ENCODE measurements at regions not wholly inside any gene's neighbourhood (a gene's known extent, or its start where the extent isn't known, plus 50 kb on each side); places are given as distances from the start of the nearest gene placed in this dataset.

DNA sequence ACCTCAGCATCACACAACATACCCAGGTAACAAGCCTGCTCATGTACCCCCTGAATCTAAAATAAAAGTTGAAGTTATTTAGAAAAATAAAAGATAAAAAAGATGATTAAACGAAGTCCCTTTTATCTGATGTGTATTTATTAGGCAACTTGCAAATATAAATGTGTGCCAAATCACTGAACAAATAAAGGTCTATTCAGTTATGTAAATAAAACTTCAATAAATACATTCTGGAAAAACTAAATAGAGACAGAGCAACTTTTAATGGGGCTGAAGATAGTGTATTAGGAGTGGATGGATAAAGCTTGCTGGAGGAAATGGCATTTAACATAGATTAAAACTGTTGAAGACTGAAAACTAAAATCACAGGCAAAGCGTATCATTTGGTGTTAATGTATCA lies 678.0 kb upstream of the GRM7 start:
- ATAC-seq (ENCODE audit: low FRiP score in 2 of 2), result no peak
- Histone ChIP-seq H3K27me3 (no peaks in the 10 kb centered on the region), H3K4me1 (no peaks in the 10 kb centered on the region), H3K36me3 (no peaks in the 10 kb centered on the region), H3K27ac (no peak overlapping the region), H3K9me3 (no peaks in the 10 kb centered on the region), H3K4me3 (no peak overlapping the region)
- no peak for DNase-seq
- TF ChIP-seq POLR2AphosphoS5 (IDR thresholded peaks at IDR 0.05) (no peak), EP300 (IDR thresholded peaks at IDR 0.05) (no peak), POLR2A (IDR thresholded peaks at IDR 0.05) (no peak)
- TF ChIP-seq, protein P1, sequence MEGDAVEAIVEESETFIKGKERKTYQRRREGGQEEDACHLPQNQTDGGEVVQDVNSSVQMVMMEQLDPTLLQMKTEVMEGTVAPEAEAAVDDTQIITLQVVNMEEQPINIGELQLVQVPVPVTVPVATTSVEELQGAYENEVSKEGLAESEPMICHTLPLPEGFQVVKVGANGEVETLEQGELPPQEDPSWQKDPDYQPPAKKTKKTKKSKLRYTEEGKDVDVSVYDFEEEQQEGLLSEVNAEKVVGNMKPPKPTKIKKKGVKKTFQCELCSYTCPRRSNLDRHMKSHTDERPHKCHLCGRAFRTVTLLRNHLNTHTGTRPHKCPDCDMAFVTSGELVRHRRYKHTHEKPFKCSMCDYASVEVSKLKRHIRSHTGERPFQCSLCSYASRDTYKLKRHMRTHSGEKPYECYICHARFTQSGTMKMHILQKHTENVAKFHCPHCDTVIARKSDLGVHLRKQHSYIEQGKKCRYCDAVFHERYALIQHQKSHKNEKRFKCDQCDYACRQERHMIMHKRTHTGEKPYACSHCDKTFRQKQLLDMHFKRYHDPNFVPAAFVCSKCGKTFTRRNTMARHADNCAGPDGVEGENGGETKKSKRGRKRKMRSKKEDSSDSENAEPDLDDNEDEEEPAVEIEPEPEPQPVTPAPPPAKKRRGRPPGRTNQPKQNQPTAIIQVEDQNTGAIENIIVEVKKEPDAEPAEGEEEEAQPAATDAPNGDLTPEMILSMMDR (IDR thresholded peaks at IDR 0.05), result no peak
- 79 to 80% methylated on average over 2 of the region's 2 CpGs for WGBS, 2 donors

DNA sequence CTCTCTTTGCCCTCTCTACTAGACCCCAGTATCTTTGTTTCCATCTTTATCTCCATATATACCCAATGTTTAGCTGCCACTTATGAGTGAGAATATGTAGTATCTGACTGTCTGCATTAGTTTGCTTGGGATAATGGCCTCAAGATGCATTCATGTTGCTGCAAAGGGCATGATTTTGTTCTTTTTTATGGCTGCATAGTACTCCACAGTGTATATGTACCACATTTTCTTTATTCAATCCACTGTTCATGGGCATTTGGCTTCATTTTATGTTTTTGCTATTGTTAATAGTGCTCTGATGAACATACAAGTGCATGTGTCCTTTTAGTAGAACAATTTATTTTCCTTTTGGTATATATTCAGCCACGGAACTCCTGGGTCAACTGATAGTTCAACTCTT lies 671.5 kb upstream of the GRM7 start:
- WGBS, 2 donors, result 96 to 97% methylated on average over 1 of the region's 1 CpG
- DNase-seq, result no peak
- Histone ChIP-seq H3K36me3 (no peaks in the 10 kb centered on the region), H3K27ac (no peak overlapping the region), H3K4me3 (no peak overlapping the region), H3K27me3 (no peaks in the 10 kb centered on the region), H3K9me3 (no peaks in the 10 kb centered on the region), H3K4me1 (no peaks in the 10 kb centered on the region)
- no peak for ATAC-seq (ENCODE audit: low FRiP score in 2 of 2)
- no peak for TF ChIP-seq EP300 (IDR thresholded peaks at IDR 0.05)
- TF ChIP-seq POLR2A (IDR thresholded peaks at IDR 0.05), result no peak

DNA sequence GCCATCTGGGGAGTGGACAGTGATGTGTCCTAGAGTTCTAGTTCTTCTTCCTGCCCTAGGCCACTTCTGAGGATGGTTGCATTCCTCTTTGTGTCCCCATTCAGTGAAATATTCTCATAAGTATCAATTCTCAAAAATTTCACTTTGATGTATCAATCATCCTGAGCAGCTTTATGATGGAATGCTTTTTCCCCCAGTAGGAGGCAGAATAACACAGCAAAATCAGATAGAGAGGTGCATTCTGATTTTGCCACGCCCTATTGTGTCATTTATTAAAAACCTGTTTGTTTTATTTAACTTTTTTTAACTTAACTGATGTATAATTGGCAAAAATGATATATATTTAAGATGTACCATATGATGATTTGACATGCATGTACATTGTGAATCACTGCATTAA lies 656.0 kb upstream of the GRM7 start:
- DNase-seq (no peak), ATAC-seq (ENCODE audit: low FRiP score in 2 of 2) (no peak)
- no peak overlapping the region for H3K4me3 ChIP-seq
- H3K36me3 ChIP-seq, result no peaks in the 10 kb centered on the region
- 21 to 29% methylated on average over 1 of the region's 1 CpG for WGBS, 2 donors
- H3K4me1 ChIP-seq, result no peaks in the 10 kb centered on the region
- H3K9me3 ChIP-seq, result no peaks in the 10 kb centered on the region
- H3K27me3 ChIP-seq, result no peaks in the 10 kb centered on the region
- no peak overlapping the region for H3K27ac ChIP-seq
- TF ChIP-seq POLR2A (IDR thresholded peaks at IDR 0.05) (no peak), POLR2AphosphoS5 (IDR thresholded peaks at IDR 0.05) (no peak), EP300 (IDR thresholded peaks at IDR 0.05) (no peak)
- TF ChIP-seq, protein P1 (IDR thresholded peaks at IDR 0.05), result no peak

DNA sequence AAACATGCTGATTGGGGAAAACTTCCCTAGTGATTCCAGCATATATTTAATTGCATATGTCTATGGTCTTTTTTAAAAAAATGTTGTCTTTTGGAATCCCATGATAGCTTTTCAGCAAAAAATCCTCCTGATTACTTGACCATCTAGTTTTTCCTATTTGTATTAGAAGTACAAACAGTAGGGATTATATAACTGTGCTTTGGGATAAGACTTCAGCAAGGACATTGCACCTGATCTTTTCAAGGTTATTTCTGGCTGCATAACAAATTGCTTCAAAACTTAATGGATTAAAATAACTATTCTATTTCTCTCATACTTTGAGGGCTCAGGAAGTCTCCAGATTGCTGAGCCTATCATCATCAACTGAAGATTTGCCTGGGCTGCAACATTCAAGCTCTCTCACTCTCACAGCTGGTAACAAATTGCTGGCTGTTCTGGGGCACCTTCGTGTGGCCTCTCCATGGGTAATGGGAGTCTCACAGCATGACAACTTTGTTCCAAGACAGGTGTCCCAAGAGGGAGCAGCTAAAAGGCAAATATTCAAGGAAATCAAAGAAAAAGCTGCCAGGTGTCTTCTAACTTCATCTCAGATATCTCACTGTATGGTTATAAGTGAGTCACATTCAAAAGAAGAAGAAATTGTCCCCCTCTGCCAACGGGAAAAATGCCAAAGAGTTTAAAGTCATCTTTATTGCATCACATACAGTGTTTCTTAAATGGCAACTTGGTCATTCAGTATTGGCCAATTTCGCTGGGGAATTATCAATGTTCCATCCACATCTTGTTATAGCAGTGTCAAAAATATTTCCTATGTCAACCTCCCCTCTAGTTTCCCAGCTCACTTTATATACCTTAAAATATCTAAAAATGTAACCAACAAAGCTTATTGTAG lies 644.5 kb upstream of the GRM7 start:
- TF ChIP-seq EP300 (IDR thresholded peaks at IDR 0.05) (no peak), POLR2A (IDR thresholded peaks at IDR 0.05) (no peak), POLR2AphosphoS5 (IDR thresholded peaks at IDR 0.05) (no peak)
- TF ChIP-seq, protein P1 (IDR thresholded peaks at IDR 0.05), result no peak
- ATAC-seq (ENCODE audit: low FRiP score in 2 of 2) (no peak), DNase-seq (no peak)
- H3K36me3 ChIP-seq, result no peaks in the 10 kb centered on the region
- WGBS, 2 donors, result 48 to 51% methylated on average over 3 of the region's 3 CpGs
- no peak overlapping the region for H3K4me3 ChIP-seq
- no peak overlapping the region for H3K27ac ChIP-seq
- H3K4me1 ChIP-seq, result no peaks in the 10 kb centered on the region
- H3K27me3 ChIP-seq, result no peaks in the 10 kb centered on the region
- H3K9me3 ChIP-seq, result no peaks in the 10 kb centered on the region

GRCh38 chr3:6220447-6220846 lies 640.5 kb upstream of the GRM7 start:
- WGBS, 2 donors, result 38 to 63% methylated on average over 2 of the region's 2 CpGs
- TF ChIP-seq, protein P1 (IDR thresholded peaks at IDR 0.05), result no peak
- TF ChIP-seq POLR2AphosphoS5 (IDR thresholded peaks at IDR 0.05), result no peak
- no peak for TF ChIP-seq EP300 (IDR thresholded peaks at IDR 0.05)
- no peak for TF ChIP-seq POLR2A (IDR thresholded peaks at IDR 0.05)

More at GRCh38 chr3:6220447-6220846, 640.5 kb upstream of the GRM7 start:
- ATAC-seq (ENCODE audit: low FRiP score in 2 of 2), result no peak
- Histone ChIP-seq H3K27me3 (no peaks in the 10 kb centered on the region), H3K9me3 (no peaks in the 10 kb centered on the region), H3K36me3 (no peaks in the 10 kb centered on the region), H3K4me3 (no peak overlapping the region), H3K4me1 (no peaks in the 10 kb centered on the region), H3K27ac (no peak overlapping the region)
- no peak for DNase-seq
